ENCODE measurements at regions not wholly inside any gene's neighbourhood (a gene's known extent, or its start where the extent isn't known, plus 50 kb on each side); places are given as distances from the start of the nearest gene placed in this dataset.

GRCh38 chr14:98489115-98489514, 782.9 kb downstream of the BCL11B start:
- TF ChIP-seq CTCF (IDR thresholded peaks at IDR 0.05; ENCODE audit: low read depth, low read length) (no peak), POLR2A (IDR thresholded peaks at IDR 0.05; ENCODE audit: extremely low read depth, insufficient read length) (no peak), MAX (IDR thresholded peaks at IDR 0.05; ENCODE audit: low read depth, low read length) (no peak), MYC (IDR thresholded peaks at IDR 0.05; ENCODE audit: low read depth, low read length) (no peak)

Measured in NB4 (cell line).